ENCODE measurements at regions not wholly inside any gene's neighbourhood (a gene's known extent, or its start where the extent isn't known, plus 50 kb on each side); places are given as distances from the start of the nearest gene placed in this dataset.

GRCh38 chr18:64474773-64475172, 325.9 kb upstream of the LINC00305 start:
- Histone ChIP-seq H3K4me3 (no peak overlapping the region), H3K36me3 (no peaks in the 10 kb centered on the region), H3K9me3 (no peaks in the 10 kb centered on the region), H3K27me3 (no peaks in the 10 kb centered on the region)
- DNase-seq: no peak

DNA sequence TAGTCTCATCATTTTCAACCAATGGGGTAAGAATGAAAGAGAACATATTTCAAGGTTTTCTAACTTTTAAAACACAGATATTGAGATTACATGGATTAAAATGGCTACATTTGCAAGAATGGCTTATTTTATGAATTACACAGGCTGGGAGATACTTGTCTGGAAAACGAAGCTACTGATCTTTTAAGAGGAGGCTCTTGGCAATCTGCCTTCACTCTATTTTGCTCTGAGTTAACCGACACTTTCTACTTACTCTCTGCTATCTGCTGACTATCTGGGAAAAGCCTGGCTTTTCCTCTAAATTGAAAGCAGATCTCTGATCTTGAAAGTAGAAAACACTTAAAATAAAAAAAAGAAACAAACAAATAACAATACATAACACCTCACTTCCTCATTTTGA, 325.4 kb upstream of the LINC00305 start:
- Histone ChIP-seq H3K27me3 (no peaks in the 10 kb centered on the region), H3K9me3 (no peaks in the 10 kb centered on the region), H3K36me3 (no peaks in the 10 kb centered on the region), H3K4me3 (no peak overlapping the region)
- DNase-seq: no peak

GRCh38 chr18:64449434-64449833, 300.5 kb upstream of the LINC00305 start:
- H3K4me3 ChIP-seq: no peak overlapping the region
- H3K9me3 ChIP-seq: no peaks in the 10 kb centered on the region
- H3K36me3 ChIP-seq: no peaks in the 10 kb centered on the region
- DNase-seq: no peak
- no peaks in the 10 kb centered on the region for H3K27me3 ChIP-seq

DNA sequence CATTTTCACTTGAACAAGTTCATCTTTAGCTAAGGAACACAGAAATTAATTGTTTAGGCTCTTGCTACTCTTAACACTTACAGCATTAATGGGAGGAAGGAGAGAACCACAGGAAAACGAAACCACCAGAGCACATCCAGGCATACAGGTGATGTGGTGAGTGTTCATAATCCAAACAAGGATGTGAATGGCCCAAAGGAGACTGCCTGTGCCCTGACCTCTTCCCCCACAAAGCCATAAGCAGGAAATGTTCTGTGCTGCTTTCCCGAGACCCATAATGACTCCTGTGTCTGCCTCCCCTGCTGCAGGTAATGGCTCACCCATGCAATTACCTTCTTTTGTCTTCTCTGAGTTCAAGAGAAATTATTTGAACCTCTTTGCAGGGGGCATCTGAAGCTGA, 295.9 kb upstream of the LINC00305 start:
- no peaks in the 10 kb centered on the region for H3K36me3 ChIP-seq
- no peaks in the 10 kb centered on the region for H3K27me3 ChIP-seq
- no peak overlapping the region for H3K4me3 ChIP-seq
- no peaks in the 10 kb centered on the region for H3K9me3 ChIP-seq
- no peak for DNase-seq

- Histone ChIP-seq H3K4me3 (no peak overlapping the region), H3K36me3 (no peaks in the 10 kb centered on the region), H3K9me3 (no peaks in the 10 kb centered on the region), H3K27me3 (no peaks in the 10 kb centered on the region)
- DNase-seq: no peak
Measured at GRCh38 chr18:64438178-64438577, 289.3 kb upstream of the LINC00305 start.

DNA sequence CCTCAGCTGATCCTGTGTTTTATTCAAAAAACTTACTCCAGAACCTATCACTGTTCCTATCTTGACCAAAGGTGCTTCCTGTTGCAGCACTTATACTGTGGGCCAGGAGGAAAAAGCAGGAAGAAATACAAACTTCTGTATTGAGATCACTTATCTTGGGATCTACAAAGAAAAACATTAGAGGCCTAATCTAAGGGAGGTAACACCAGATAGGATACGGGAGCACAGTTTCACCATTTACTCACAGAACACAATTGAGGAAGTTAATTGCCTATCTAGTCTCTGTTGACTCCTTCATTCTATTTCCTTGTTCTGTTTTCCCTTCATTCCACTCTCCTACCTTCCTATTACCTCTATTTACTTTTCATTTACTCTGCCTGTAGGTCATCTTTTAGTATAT, 287.2 kb upstream of the LINC00305 start:
- Histone ChIP-seq H3K36me3 (no peaks in the 10 kb centered on the region), H3K4me3 (no peak overlapping the region), H3K27me3 (no peaks in the 10 kb centered on the region), H3K9me3 (no peaks in the 10 kb centered on the region)
- no peak for DNase-seq

GRCh38 chr18:64419156-64419555, 270.3 kb upstream of the LINC00305 start:
- no peaks in the 10 kb centered on the region for H3K36me3 ChIP-seq
- DNase-seq: no peak
- H3K4me3 ChIP-seq: no peak overlapping the region
- H3K9me3 ChIP-seq: no peaks in the 10 kb centered on the region
- no peaks in the 10 kb centered on the region for H3K27me3 ChIP-seq

GRCh38 chr18:64416990-64417389, 268.1 kb upstream of the LINC00305 start:
- H3K27me3 ChIP-seq: no peaks in the 10 kb centered on the region
- DNase-seq: no peak
- H3K9me3 ChIP-seq: no peaks in the 10 kb centered on the region
- no peaks in the 10 kb centered on the region for H3K36me3 ChIP-seq
- no peak overlapping the region for H3K4me3 ChIP-seq

DNA sequence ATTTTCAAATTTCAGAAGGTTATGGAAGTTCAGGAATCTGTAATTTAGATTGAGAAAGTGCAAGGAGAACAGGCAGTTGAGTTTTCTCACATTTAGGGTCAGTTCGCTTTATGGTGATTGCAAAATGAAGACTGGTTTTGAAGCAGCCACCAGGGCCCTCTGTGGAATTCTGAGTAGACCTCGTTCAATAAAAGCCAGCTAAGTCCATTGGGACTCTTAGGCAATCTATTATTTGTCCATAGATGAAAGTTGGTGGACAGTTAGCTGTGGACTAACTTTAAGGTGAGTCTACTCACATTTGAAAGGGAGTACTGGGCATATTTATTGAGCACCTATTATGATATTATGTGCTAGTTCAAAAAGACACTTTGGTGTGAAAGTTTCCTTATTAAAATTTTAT, 266.3 kb upstream of the LINC00305 start:
- H3K4me3 ChIP-seq: no peak overlapping the region
- no peaks in the 10 kb centered on the region for H3K27me3 ChIP-seq
- no peaks in the 10 kb centered on the region for H3K36me3 ChIP-seq
- no peak for DNase-seq
- H3K9me3 ChIP-seq: no peaks in the 10 kb centered on the region

- H3K36me3 ChIP-seq: no peaks in the 10 kb centered on the region
- no peak for DNase-seq
- H3K9me3 ChIP-seq: no peaks in the 10 kb centered on the region
- H3K4me3 ChIP-seq: no peak overlapping the region
- H3K27me3 ChIP-seq: no peaks in the 10 kb centered on the region
Measured at GRCh38 chr18:64410685-64411084, 261.8 kb upstream of the LINC00305 start.

DNA sequence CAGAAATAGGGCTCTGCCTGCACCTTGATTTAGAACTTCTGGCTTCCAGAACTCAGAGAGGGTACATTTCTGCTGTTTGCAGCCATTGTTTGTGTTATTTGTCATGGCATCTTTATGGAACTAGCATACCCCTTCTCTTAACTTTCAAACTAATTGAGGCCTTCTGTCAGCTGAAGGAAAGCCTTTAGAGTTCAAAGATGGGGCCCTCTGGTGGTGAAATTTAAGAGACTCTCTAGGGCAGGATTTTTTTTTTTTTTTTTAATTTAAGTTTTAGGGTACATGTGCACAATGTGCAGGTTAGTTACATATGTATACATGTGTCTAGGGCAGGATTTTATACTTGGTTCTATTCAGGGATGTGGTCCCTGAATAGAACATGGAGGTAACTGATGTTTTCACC, 260.6 kb upstream of the LINC00305 start:
- H3K36me3 ChIP-seq: no peaks in the 10 kb centered on the region
- no peaks in the 10 kb centered on the region for H3K9me3 ChIP-seq
- DNase-seq: no peak
- H3K4me3 ChIP-seq: no peak overlapping the region
- H3K27me3 ChIP-seq: no peaks in the 10 kb centered on the region

- Histone ChIP-seq H3K9me3 (no peaks in the 10 kb centered on the region), H3K27me3 (no peaks in the 10 kb centered on the region), H3K4me3 (no peak overlapping the region), H3K36me3 (no peaks in the 10 kb centered on the region)
- DNase-seq: no peak
Measured at GRCh38 chr18:64407606-64408005, 258.7 kb upstream of the LINC00305 start.

DNA sequence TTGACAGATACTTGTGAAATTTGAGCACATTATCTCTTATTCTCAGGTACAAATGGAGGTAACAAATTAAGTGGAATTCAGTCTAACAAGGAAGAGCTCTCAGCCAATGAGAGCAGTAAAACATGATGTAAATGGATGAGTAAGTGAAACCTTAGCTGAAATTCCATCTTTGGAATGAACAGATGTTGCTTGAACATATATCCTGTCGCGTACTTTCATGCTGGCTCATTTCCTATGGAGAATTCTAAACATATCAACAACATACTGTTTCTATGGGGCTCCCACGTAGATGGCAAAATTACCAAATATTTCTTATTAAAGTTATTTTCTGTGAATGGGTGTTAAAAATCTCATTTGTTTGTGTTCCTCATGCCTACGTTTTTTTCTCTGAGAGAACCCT, 256.3 kb upstream of the LINC00305 start:
- Histone ChIP-seq H3K27me3 (no peaks in the 10 kb centered on the region), H3K9me3 (no peaks in the 10 kb centered on the region), H3K4me3 (no peak overlapping the region), H3K36me3 (no peaks in the 10 kb centered on the region)
- DNase-seq: no peak

DNA sequence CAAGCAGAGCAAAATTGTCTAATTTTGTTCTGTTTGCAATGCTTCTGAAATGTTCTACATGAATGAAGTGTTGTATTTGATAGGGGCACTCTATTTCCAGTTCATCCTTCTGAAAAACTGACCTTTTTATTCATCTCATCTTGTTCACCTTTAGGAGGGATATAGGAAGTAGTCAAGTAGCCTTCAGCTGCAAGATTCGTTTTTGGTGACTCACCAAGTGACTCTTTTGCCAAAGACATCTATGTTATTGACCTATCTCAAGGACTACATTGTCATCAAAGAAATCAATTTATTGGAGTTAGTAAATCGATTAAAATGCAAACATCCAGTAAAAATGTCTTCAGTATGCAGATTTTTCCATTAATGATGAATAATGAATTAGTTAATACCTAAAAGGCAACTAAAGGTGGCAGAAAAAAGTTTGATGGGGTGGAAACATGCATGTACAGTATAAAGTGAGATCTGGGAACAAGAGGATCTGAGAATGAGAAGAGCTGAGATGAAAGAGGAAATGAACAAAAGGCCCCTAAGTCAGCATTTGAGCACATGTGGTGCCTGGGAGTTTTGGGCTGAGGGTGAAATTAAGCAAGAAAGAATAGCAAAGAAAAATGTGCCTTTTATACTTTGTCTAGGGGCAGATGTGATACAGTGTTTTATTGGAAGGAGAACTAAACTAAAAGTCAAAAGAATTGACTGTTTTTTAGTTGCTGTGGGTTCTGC, 255.1 kb upstream of the LINC00305 start:
- H3K4me3 ChIP-seq: no peak overlapping the region
- H3K27me3 ChIP-seq: no peaks in the 10 kb centered on the region
- no peaks in the 10 kb centered on the region for H3K36me3 ChIP-seq
- no peak for DNase-seq
- no peaks in the 10 kb centered on the region for H3K9me3 ChIP-seq

DNA sequence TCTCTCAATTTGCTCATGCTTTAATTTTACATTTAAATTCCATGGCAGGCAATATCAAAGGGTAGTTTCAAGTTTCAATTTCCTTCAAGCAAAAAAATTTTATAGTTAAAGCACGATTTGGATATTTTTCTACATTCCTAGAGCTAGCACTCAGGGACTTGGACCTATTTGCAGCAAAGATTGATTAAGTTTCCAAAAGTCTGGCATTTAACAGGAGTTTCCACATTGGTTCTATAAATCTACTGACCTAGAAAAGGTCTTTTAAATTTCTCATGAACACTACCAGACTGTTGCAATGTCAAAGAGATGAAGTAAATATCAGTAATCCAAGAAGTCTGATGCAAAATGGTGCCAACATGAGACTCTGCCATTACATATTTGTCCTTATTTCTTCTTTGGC, 253.7 kb upstream of the LINC00305 start:
- no peak for DNase-seq
- Histone ChIP-seq H3K9me3 (no peaks in the 10 kb centered on the region), H3K4me3 (no peak overlapping the region), H3K36me3 (no peaks in the 10 kb centered on the region), H3K27me3 (no peaks in the 10 kb centered on the region)

GRCh38 chr18:64401268-64402060, 252.6 kb upstream of the LINC00305 start:
- no peak for DNase-seq
- no peaks in the 10 kb centered on the region for H3K27me3 ChIP-seq
- no peaks in the 10 kb centered on the region for H3K9me3 ChIP-seq
- H3K36me3 ChIP-seq: no peaks in the 10 kb centered on the region
- no peak overlapping the region for H3K4me3 ChIP-seq

GRCh38 chr18:64399566-64399965, 250.7 kb upstream of the LINC00305 start:
- Histone ChIP-seq H3K4me3 (no peak overlapping the region), H3K36me3 (no peaks in the 10 kb centered on the region), H3K27me3 (no peaks in the 10 kb centered on the region), H3K9me3 (no peaks in the 10 kb centered on the region)
- DNase-seq: no peak

DNA sequence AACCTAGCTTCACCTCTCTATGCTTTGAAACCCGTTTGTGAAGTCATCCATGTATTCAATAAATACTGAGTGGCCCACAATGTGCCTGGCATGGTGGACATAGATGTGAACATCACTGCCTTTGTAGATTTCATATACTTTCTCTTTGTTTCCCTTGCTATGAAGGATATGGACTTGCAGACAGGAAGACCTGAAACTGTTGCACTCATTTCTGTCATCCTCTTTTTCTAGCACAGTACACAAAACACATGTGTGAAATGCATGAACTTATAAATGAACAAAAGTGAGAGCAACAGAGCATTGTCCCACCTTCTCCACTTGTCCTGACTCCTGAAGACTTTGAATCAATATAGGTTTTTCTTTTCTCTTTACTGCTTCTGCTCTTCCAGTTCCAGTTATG, 249.4 kb upstream of the LINC00305 start:
- no peak for DNase-seq
- Histone ChIP-seq H3K36me3 (no peaks in the 10 kb centered on the region), H3K27me3 (no peaks in the 10 kb centered on the region), H3K9me3 (no peaks in the 10 kb centered on the region), H3K4me3 (no peak overlapping the region)
